CD4-positive, alpha-beta T cell treated with Interleukin-17A for 1 hour (primary cell): ENCODE measurements at regions not wholly inside any gene's neighbourhood (a gene's known extent, or its start where the extent isn't known, plus 50 kb on each side); places are given as distances from the start of the nearest gene placed in this dataset.

Experiments
- DNase-seq: peaks from one replicate; pipeline ENCODE4 v3.0.0-alpha.2; 2020

GRCh38 chr9:78756813-78757510 lies 460.0 kb downstream of the PSAT1 start:
- DNase-seq: no peak

- no peak for DNase-seq
These were observed 466.5 kb downstream of the PSAT1 start for GRCh38 chr9:78763424-78763823.

- no peak for DNase-seq
These were observed 468.9 kb downstream of the PSAT1 start for GRCh38 chr9:78765861-78766260.

GRCh38 chr9:78767490-78767889 lies 470.6 kb downstream of the PSAT1 start:
- no peak for DNase-seq

- DNase-seq: no peak
These were observed 472.8 kb downstream of the PSAT1 start for GRCh38 chr9:78769690-78770089.

GRCh38 chr9:78775211-78775610 lies 478.3 kb downstream of the PSAT1 start:
- no peak for DNase-seq

GRCh38 chr9:78775696-78776295 lies 478.9 kb downstream of the PSAT1 start:
- DNase-seq: no peak

GRCh38 chr9:78777747-78778146 lies 480.8 kb downstream of the PSAT1 start:
- no peak for DNase-seq

- no peak for DNase-seq
These were observed 481.4 kb downstream of the PSAT1 start for GRCh38 chr9:78778318-78778717.

GRCh38 chr9:78778861-78779374 lies 482.0 kb downstream of the PSAT1 start:
- DNase-seq: no peak

GRCh38 chr9:78781681-78782080 lies 484.8 kb downstream of the PSAT1 start:
- DNase-seq: no peak

- DNase-seq: no peak
These were observed 485.3 kb downstream of the PSAT1 start for GRCh38 chr9:78782234-78782633.

GRCh38 chr9:78782858-78783257 lies 485.9 kb downstream of the PSAT1 start:
- no peak for DNase-seq

GRCh38 chr9:78783743-78784142 lies 486.8 kb downstream of the PSAT1 start:
- DNase-seq: no peak

- DNase-seq: no peak
These were observed 489.9 kb downstream of the PSAT1 start for GRCh38 chr9:78786794-78787193.

- no peak for DNase-seq
These were observed 491.2 kb downstream of the PSAT1 start for GRCh38 chr9:78788101-78788500.

- no peak for DNase-seq
These were observed 494.9 kb downstream of the PSAT1 start for GRCh38 chr9:78791779-78792178.

- no peak for DNase-seq
These were observed 495.8 kb downstream of the PSAT1 start for GRCh38 chr9:78792745-78793144.

- no peak for DNase-seq
These were observed 508.8 kb downstream of the PSAT1 start for GRCh38 chr9:78805771-78806170.

- no peak for DNase-seq
These were observed 509.7 kb downstream of the PSAT1 start for GRCh38 chr9:78806492-78807160.

GRCh38 chr9:78807286-78807685 lies 510.4 kb downstream of the PSAT1 start:
- no peak for DNase-seq

- DNase-seq: no peak
These were observed 511.1 kb downstream of the PSAT1 start for GRCh38 chr9:78808048-78808447.

GRCh38 chr9:78811622-78812276 lies 514.8 kb downstream of the PSAT1 start:
- no peak for DNase-seq

- DNase-seq: no peak
These were observed 515.7 kb downstream of the PSAT1 start for GRCh38 chr9:78812665-78813064.
